ENCODE measurements at regions not wholly inside any gene's neighbourhood (a gene's known extent, or its start where the extent isn't known, plus 50 kb on each side); places are given as distances from the start of the nearest gene placed in this dataset.

DNA sequence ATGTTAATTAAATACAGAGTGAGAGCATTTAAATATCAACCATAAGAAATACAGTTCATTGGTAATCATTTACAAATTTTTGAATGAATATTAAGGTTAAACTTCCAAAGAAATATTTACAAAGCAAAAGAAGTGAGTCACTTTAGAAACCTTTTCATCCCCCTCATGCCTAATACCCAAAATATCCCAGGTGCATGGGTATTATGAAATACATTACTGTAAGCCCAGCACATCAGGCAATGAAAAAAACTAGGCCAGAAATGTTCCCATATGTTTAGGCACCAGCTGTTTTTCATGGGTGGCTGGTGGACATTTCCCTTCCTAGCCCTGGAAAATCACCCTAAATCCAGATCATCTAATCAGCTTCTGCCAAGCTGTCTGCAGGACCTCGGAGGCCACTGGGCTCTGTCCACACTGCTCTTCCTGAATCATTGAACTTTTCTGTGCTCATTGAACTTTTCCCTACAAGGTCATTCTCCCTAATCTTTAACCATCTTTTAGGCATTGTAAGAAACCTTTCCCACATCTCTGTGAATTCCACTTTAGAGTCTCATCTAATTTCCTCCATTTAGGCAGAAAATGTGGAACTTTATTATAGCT, 145.3 kb upstream of the STXBP5 start:
- Histone ChIP-seq H3K4me3 (ENCODE audit: low read depth, low read length, poor library complexity, severe bottlenecking) (no peak overlapping the region), H3K27ac (ENCODE audit: low read depth, low read length, poor library complexity, severe bottlenecking) (no peak overlapping the region), H3K36me3 (ENCODE audit: insufficient read depth, low read length) (no peaks in the 10 kb centered on the region), H3K4me1 (ENCODE audit: insufficient read depth, low read length, poor library complexity, severe bottlenecking) (no peaks in the 10 kb centered on the region), H3K9me2 (ENCODE audit: insufficient read depth, low read length) (no peaks in the 10 kb centered on the region), H3K79me2 (ENCODE audit: insufficient read depth, low read depth, low read length) (no peaks in the 10 kb centered on the region), H3K4me2 (ENCODE audit: low read length) (no peak overlapping the region), H4K20me1 (ENCODE audit: insufficient read depth, low read length) (no peaks in the 10 kb centered on the region), H3K9me3 (ENCODE audit: low read length) (no peaks in the 10 kb centered on the region), H2AFZ (ENCODE audit: low read length) (no peak overlapping the region)
- no peak for TF ChIP-seq EZH2phosphoT487 (IDR thresholded peaks at IDR 0.05; ENCODE audit: borderline replicate concordance, low read depth, low read length)
- BruUV-seq (replicated peaks): no TSS peak
- ChIA-PET POLR2A (interaction anchor here (0.7 kb wide), 1 partner anchor 402 kb away, joined by 3 read pairs; no protein-coding TSS in a partner anchor), CTCF (ENCODE audit: unreplicated experiment) (no interaction called here)
- DNase-seq (ENCODE audit: low spot score): no peak
- intact Hi-C loops (cut with micrococcal nuclease; ENCODE audit: unreplicated experiment): no loop called here

DNA sequence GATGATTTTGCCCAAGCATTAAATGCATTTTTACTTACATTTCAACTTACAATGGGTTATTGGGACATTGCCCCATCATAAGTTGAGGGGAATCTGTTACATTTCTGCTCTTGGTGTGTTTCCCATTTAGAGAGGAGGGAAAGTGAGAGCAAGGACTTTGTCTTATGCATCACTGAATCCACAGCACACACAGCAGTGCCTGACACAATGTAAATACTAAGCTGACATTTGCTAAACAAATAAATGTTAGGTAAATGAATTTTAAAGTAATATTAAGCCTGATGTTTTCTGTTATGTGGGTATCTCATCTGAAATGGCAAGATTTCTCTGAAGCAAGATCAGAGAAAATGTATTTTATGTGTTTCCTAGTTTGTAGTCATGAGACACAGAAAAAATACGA, 143.6 kb upstream of the STXBP5 start:
- Histone ChIP-seq H3K4me3 (ENCODE audit: low read depth, low read length, poor library complexity, severe bottlenecking) (no peak overlapping the region), H3K4me2 (ENCODE audit: low read length) (no peak overlapping the region), H3K4me1 (ENCODE audit: insufficient read depth, low read length, poor library complexity, severe bottlenecking) (no peaks in the 10 kb centered on the region), H3K36me3 (ENCODE audit: insufficient read depth, low read length) (no peaks in the 10 kb centered on the region), H2AFZ (ENCODE audit: low read length) (no peak overlapping the region), H4K20me1 (ENCODE audit: insufficient read depth, low read length) (no peaks in the 10 kb centered on the region), H3K79me2 (ENCODE audit: insufficient read depth, low read depth, low read length) (no peaks in the 10 kb centered on the region), H3K9me2 (ENCODE audit: insufficient read depth, low read length) (no peaks in the 10 kb centered on the region), H3K9me3 (ENCODE audit: low read length) (no peaks in the 10 kb centered on the region), H3K27ac (ENCODE audit: low read depth, low read length, poor library complexity, severe bottlenecking) (no peak overlapping the region)
- intact Hi-C loops (cut with micrococcal nuclease; ENCODE audit: unreplicated experiment): no loop called here
- ChIA-PET CTCF (ENCODE audit: unreplicated experiment) (no interaction called here), POLR2A (no interaction called here)
- BruUV-seq (replicated peaks): no TSS peak
- TF ChIP-seq, protein P1, sequence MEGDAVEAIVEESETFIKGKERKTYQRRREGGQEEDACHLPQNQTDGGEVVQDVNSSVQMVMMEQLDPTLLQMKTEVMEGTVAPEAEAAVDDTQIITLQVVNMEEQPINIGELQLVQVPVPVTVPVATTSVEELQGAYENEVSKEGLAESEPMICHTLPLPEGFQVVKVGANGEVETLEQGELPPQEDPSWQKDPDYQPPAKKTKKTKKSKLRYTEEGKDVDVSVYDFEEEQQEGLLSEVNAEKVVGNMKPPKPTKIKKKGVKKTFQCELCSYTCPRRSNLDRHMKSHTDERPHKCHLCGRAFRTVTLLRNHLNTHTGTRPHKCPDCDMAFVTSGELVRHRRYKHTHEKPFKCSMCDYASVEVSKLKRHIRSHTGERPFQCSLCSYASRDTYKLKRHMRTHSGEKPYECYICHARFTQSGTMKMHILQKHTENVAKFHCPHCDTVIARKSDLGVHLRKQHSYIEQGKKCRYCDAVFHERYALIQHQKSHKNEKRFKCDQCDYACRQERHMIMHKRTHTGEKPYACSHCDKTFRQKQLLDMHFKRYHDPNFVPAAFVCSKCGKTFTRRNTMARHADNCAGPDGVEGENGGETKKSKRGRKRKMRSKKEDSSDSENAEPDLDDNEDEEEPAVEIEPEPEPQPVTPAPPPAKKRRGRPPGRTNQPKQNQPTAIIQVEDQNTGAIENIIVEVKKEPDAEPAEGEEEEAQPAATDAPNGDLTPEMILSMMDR (conservative IDR thresholded peaks at IDR 0.05; ENCODE audit: low read length): no peak
- TF ChIP-seq EZH2phosphoT487 (IDR thresholded peaks at IDR 0.05; ENCODE audit: borderline replicate concordance, low read depth, low read length): no peak
- DNase-seq (ENCODE audit: low spot score): no peak

DNA sequence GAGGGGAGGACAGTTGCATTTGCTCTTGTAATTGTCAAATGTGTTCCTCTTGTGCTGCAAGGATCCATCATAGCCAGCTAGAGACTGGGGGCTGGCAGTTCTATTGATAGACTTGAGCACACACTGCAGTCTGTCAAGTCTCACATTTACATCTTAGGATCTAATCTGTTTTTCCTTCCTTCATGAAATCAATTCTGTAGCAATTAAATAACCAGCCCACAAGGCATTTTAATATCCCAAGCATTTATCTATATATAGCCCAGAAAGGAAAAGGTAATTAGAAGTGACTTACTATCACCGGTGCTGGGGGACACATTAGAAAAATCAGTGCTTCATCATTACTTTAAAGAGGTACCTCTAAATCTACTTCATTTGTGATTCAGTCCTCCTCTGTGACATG, 143.0 kb upstream of the STXBP5 start:
- Histone ChIP-seq H3K9me3 (ENCODE audit: low read length) (no peaks in the 10 kb centered on the region), H3K4me2 (ENCODE audit: low read length) (no peak overlapping the region), H3K36me3 (ENCODE audit: insufficient read depth, low read length) (no peaks in the 10 kb centered on the region), H3K27ac (ENCODE audit: low read depth, low read length, poor library complexity, severe bottlenecking) (no peak overlapping the region), H3K4me1 (ENCODE audit: insufficient read depth, low read length, poor library complexity, severe bottlenecking) (no peaks in the 10 kb centered on the region), H3K79me2 (ENCODE audit: insufficient read depth, low read depth, low read length) (no peaks in the 10 kb centered on the region), H3K9me2 (ENCODE audit: insufficient read depth, low read length) (no peaks in the 10 kb centered on the region), H3K4me3 (ENCODE audit: low read depth, low read length, poor library complexity, severe bottlenecking) (no peak overlapping the region), H2AFZ (ENCODE audit: low read length) (no peak overlapping the region), H4K20me1 (ENCODE audit: insufficient read depth, low read length) (no peaks in the 10 kb centered on the region)
- BruUV-seq (replicated peaks): no TSS peak
- no peak for DNase-seq (ENCODE audit: low spot score)
- CTCF ChIA-PET (ENCODE audit: unreplicated experiment): no interaction called here
- intact Hi-C loops (cut with micrococcal nuclease; ENCODE audit: unreplicated experiment): no loop called here
- TF ChIP-seq, protein P1 (conservative IDR thresholded peaks at IDR 0.05; ENCODE audit: low read length): no peak
- TF ChIP-seq EZH2phosphoT487 (IDR thresholded peaks at IDR 0.05; ENCODE audit: borderline replicate concordance, low read depth, low read length): no peak
- POLR2A ChIA-PET: no interaction called here
